GM21526 (cell line): ENCODE measurements at regions not wholly inside any gene's neighbourhood (a gene's known extent, or its start where the extent isn't known, plus 50 kb on each side); places are given as distances from the start of the nearest gene placed in this dataset.
"Not testable (repeated sequence)": the region's sequence is repeated elsewhere in the genome, so short reads cannot be mapped to it uniquely, and the experiment has no call there.

ENCODE experiments used
- ATAC-seq: cut with Tn5 transposase; IDR thresholded peaks from one replicate; pipeline ENCODE4 v1.9.1; 2021; ENCODE audit warnings: moderate library complexity; ENCODE audit not compliant: unreplicated experiment, low FRiP score

GRCh38 chr6:79431537-79431933 lies 105.7 kb downstream of the LCA5 start:
- no peak for ATAC-seq

- ATAC-seq = no peak
Measured at GRCh38 chr6:79430913-79431536, 106.2 kb downstream of the LCA5 start.

GRCh38 chr6:79427721-79428120 lies 109.5 kb downstream of the LCA5 start:
- ATAC-seq = no peak

GRCh38 chr6:79426625-79427278 lies 110.5 kb downstream of the LCA5 start:
- no peak for ATAC-seq

- no peak for ATAC-seq
Measured at GRCh38 chr6:79425589-79426311, 111.5 kb downstream of the LCA5 start.

GRCh38 chr6:79423216-79423615 lies 114.0 kb downstream of the LCA5 start:
- ATAC-seq = no peak

GRCh38 chr6:79422666-79423065 lies 114.6 kb downstream of the LCA5 start:
- no peak for ATAC-seq

- no peak for ATAC-seq
Measured at GRCh38 chr6:79421707-79422484, 115.3 kb downstream of the LCA5 start.

GRCh38 chr6:79421001-79421411 lies 116.2 kb downstream of the LCA5 start:
- no peak for ATAC-seq

GRCh38 chr6:79420054-79420453 lies 117.2 kb downstream of the LCA5 start:
- ATAC-seq = no peak

GRCh38 chr6:79416931-79417330 lies 120.3 kb downstream of the LCA5 start:
- ATAC-seq = no peak

- no peak for ATAC-seq
Measured at GRCh38 chr6:79413562-79414002, 123.6 kb downstream of the LCA5 start.

- ATAC-seq = no peak
Measured at GRCh38 chr6:79410806-79411205, 126.4 kb downstream of the LCA5 start.

GRCh38 chr6:79408256-79408974 lies 128.8 kb downstream of the LCA5 start:
- ATAC-seq = no peak

- ATAC-seq = no peak
Measured at GRCh38 chr6:79404677-79405076, 132.6 kb downstream of the LCA5 start.

GRCh38 chr6:79404261-79404660 lies 133.0 kb downstream of the LCA5 start:
- ATAC-seq = no peak

- ATAC-seq = no peak
Measured at GRCh38 chr6:79403563-79403962, 133.7 kb downstream of the LCA5 start.

- ATAC-seq = no peak
Measured at GRCh38 chr6:79403086-79403485, 134.1 kb downstream of the LCA5 start.

GRCh38 chr6:79399499-79399898 lies 137.7 kb downstream of the LCA5 start:
- ATAC-seq = no peak

GRCh38 chr6:79398617-79399016 lies 138.6 kb downstream of the LCA5 start:
- not testable (repeated sequence) for ATAC-seq
